DMS114 treated with DMSO at 0.1 percent for 48 hours (cell line): ENCODE measurements at regions not wholly inside any gene's neighbourhood (a gene's known extent, or its start where the extent isn't known, plus 50 kb on each side); places are given as distances from the start of the nearest gene placed in this dataset.
"Not testable (repeated sequence)": the region's sequence is repeated elsewhere in the genome, so short reads cannot be mapped to it uniquely, and the experiment has no call there.

ENCODE experiments used
- DNase-seq: peaks from one replicate; lab custom pipeline; 2025; ENCODE audit not compliant: unreplicated experiment; lab: John Stamatoyannopoulos, UW

DNA sequence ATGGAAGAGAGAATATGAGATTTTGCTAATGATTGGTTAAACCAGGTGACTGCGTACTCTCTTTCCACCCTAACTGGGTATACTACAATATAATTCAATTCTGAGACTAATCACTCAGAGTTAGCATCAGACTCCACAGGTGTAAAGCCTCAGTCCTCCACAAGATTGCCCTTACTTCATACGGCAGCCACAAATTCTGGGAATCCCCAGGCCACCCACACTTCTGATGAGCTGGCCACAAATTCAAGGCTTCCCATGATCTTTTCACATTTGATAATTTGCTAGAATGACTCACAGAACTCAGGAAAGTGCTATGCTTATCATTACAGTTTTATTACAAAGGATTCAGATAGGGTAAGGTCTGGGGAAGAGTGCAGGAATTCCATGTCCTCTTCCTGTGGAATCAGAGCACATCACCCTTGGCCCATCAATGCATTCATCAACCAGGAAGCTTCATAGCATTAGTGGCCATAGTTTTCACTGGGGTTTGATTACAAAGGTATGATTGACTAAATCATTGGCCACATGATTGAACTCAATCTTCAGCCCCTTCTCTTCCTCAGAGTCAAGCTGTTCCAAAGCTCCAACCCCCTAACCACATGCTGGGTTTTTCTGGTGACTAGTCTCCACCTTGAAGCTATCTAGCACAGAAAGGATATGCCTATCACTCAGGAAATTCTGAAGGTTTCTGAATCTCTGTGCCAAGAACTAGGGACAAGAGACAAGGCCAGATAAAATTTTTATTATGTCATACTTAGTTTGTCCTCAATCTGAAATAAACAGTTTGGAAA, 131.7 kb downstream of the HHIPL2 start:
- no peak for DNase-seq

GRCh38 chr1:222415441-222415840, 132.5 kb downstream of the HHIPL2 start:
- DNase-seq, result no peak

DNA sequence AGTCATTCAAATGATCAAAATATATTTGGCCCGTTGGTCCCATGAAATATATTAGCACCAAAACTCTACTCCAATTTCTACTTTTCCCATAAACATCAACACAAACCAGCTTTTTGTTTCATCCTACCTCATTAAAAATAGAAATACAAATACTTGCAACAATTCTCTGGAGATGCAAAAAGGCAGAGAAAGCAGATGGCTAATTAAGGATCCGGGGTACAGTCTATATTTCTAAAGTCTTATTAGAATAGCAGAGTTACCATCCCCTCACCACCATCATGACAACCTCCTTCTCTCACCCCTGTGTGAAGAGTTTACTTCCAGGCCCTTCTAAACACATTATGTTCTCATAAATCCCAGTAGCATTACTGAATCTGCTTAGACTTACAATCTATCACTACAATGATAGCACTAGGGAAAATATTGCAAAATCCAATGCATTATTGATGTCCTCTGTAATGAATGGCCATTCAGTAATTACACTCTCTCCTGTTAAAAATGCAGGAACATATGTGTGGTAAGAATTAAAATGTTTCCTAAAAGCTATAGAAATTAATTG, 133.8 kb downstream of the HHIPL2 start:
- DNase-seq, result no peak

DNA sequence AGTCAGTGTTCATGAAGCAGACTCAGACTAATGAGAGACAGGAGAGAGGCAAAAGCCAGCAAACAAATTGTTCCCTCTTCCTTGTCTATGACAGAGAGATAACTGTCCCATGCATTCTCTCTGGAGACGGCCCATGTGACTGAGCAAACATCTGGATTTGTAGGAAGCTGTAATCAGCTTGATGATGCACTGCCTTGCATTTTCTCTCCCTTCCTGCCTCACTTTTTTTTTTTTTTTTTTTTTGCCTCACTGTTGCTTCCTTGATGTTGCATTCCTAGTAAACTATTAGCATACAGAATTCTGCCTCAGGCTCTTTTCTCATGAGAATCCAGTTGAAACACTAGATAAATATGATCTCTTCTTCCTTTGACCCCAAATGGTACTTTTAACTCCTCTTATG, 134.5 kb downstream of the HHIPL2 start:
- no peak for DNase-seq

- no peak for DNase-seq
These were observed 143.2 kb downstream of the HHIPL2 start for GRCh38 chr1:222404710-222405109.

DNA sequence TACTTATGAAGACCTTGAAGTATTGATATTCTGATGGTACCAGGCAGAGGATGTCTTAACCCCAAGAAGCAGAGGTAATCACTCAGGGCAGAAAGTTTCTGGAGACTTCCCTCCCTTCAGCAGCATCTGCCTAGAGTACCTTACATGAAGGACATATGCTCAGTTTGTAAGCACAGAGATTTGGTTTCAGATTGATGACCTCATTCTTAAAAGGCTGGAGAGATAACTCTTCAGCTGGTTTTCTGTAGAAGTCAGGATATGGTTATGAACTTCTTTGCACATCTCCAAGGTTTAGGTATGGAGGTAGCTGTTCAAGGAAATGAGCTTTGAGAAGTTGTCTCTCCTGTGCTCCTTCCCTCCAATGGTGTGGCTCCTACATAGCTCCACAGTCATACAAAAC, 148.7 kb downstream of the HHIPL2 start:
- DNase-seq, result no peak

GRCh38 chr1:222394224-222394623, 153.7 kb downstream of the HHIPL2 start:
- no peak for DNase-seq

DNA sequence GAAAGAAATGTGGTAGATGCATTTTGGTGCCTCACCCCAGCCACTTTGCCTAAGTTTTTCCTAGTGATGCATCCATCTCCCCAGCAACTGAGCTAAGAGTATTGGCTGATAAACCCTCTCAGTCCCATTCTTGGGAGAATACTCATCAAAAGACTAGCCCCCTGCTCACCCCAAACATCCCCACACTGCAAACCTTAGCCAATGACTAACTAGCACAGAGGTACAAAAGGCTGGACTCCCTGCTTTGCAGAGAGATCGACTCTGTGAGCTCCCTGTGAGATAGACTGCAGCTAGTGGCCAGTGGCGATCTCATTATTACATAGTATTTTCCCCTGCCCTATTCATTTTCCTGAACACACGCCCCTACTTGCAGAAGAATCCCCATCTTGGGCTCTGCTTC, 155.3 kb downstream of the HHIPL2 start:
- DNase-seq, result no peak

DNA sequence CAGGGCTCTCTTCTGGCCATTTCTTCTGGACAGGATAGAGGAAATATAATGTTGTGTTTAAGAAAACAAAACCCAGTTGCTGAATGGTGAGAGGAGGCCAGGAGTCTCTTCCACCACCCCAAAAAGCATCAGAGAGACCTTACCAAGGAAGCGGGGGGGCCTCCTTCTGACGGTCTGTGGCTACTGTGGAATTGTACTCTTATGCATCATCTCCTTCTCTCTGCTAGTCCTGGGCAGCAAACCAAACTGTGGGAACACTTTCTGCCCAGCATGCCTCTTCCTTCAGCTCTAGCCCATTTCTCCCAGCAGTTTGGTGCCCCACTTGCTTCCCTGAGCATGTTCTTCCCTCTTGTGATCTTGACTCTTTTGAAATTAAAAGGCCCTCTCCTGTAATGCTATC, 157.7 kb downstream of the HHIPL2 start:
- DNase-seq, result no peak

DNA sequence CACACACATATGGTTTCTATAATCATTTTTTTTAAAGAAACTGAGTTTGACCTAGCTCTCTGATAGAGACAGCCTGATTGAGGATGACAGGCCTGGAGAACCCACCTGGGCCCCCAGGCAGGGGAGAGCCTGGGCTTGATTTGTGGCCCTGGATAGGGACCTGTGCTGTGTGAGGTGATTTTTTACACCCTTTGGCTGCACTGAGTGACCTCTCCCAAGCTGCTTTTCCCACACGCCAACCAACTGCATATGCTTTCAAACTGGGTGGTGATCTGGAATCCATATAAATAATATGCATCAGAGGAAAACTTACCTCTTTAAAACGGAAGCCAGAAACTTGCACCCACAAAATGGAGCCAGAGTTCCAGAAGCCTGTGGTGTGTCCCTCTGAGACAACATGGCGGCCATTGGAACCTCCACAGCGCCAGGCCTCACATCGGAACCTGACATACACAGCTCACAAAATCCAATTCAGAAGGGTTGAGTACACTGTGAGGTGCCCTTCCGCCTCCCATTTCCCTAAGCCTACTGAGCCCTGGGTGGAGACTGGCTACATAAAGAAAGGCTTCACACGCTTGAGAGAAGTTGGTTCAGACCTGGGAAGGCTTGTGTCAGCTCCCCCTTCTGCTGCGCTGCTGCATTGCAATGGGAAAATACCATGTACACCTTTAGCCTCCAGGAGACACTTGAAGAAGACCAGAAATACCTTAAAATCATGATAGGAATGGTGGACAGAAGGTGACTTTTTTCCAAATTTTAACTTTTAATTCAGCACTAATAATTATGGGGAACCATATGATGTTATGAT, 160.7 kb downstream of the HHIPL2 start:
- DNase-seq, result no peak

DNA sequence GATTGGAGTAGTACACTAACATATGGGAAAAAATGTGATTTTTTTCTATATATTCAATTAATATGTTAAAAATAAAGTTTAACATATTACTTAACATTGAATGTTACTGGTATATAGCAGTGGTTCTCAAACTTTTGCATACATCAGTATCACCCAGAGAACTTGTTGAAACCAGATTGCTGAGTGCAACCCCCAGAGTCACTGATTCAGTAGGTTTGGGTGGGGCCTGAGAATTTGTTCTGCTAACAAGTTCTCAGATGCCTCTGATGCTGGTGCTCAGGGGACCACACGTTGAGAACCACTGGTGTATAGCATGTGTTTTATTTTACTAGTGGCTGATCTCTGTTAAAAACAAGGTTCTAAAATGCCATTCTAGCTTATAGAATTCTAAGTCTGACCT, 161.9 kb downstream of the HHIPL2 start:
- no peak for DNase-seq

DNA sequence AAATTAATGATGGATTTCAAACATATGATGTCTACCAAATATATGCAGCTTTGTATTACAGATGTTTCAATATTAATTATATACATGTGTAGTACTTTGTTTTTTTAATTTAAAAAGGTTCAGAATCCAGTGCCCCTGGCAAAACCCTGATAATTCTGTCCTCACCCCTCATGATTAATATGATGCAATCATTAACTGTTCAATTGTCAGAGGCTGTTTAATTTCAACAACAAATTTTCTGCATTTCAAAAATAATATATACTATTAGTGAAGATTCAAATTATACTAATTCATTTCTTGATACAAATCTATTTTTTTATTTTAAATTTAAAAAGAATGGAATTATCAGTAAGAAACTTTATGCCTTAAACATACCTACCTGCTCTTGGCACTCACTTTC, 162.6 kb downstream of the HHIPL2 start:
- DNase-seq, result no peak

DNA sequence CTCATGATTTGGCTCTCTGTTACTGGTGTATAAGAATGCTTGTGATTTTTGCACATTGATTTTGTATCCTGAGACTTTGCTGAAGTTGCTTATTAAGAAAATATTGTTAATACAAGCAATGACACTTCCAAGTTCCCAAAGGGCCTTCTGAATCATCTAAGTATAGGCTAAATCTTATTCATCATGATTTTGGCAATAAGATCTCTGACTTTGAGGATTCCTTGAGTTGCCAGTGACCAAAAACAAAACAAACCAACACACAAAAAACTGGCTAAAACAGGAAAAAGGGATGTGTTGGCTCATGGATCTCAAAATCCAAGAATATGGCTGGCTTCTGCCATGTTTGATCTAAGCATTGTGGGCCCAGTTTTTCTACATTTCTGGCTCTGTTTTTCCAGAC, 163.4 kb downstream of the HHIPL2 start:
- DNase-seq, result no peak

DNA sequence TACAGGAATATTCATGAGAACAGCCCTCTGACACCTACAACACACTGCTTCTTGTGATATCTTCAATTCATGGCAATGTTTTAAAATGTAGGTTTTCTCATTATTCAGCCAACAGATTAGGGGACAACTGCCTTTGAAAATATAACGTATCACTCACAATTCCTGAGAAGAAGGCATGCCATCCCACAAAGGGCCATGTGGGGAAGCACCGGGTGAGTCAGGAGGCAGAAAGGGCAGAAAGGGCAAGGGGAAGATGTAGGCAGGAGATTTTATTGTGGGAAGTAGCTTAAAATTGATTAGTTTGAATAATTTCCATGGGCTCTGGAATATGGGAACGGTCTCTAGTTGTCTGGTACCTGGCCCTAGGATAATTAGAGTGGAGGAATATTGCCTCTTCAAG, 165.7 kb downstream of the HHIPL2 start:
- DNase-seq, result no peak

GRCh38 chr1:222377428-222378088, 170.3 kb downstream of the HHIPL2 start:
- DNase-seq, result no peak

DNA sequence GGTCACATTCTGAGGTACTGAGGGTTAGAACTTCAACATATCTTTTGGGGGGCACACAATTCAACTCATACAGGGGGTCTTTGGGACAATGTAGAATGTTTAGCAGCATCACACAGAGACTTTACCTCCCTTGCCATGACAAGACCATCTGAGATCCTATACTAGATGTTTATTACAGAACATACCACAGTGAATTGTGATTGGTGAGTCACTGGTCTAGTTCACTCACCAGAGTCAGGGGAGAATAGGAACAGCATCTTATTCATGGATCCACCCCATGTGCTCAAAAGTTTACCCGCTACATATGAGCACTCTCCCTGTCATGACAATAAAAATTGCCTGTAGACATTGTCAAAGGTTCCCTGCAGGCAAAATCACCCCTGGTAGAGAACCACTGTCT, 171.1 kb downstream of the HHIPL2 start:
- not testable (repeated sequence) for DNase-seq

- no peak for DNase-seq
These were observed 172.2 kb downstream of the HHIPL2 start for GRCh38 chr1:222375701-222376100.

DNA sequence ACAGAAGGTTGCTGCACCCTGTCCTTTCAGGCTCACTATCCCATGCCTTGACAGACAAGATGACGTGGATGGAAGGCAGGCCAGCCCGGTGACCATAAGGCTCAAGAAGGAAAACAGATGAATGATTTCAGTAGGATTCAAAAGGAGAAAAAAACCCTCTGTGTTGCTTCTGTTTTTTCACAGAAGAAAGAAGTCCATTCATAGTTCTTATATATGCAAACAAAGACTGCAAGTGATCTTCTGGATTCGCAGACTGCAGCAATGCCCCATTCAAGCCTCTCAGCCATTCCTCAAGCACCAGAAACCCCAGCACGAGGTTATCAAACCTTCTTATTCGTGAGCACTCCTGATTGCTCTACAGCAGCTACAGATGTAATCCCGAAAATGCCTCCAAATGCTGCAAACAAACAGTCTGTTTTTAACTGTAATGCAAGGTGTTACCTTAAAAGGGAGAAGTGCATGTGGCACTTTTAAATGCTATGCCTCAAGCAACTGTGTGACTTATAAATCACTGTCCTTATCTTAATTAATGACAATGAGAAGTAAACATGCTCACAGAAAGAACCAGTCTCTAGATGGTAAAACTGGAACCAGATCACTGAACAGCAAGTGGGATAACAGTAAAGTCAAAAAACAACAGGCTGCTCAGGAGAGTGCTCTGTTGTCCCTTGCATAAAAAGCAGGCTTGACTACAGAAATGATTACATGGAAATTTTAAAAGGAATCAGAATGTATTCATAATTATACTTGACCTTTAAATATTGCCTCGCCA, 173.9 kb downstream of the HHIPL2 start:
- no peak for DNase-seq

- DNase-seq, result no peak
These were observed 174.7 kb downstream of the HHIPL2 start for GRCh38 chr1:222373216-222373615.

DNA sequence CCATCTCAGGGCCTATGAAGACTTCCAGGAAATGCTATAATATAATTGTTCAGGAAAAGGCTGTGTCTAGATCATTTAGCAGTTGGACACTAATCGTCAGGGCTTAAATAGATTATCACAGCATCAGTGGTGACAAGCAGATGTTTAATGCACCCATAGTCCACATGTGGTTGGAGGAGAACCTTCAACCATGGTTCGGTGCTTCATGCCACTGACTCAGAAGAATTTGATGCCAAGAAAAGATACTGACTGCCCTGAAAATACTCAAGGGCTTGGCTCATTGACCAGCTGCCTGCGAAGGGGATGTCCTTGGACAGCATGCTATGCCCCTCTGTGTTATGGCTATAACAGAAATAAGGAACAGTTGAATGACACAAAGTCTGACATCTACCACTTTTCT, 175.7 kb downstream of the HHIPL2 start:
- DNase-seq, result no peak
